Caco-2 (cell line): ENCODE measurements at regions not wholly inside any gene's neighbourhood (a gene's known extent, or its start where the extent isn't known, plus 50 kb on each side); places are given as distances from the start of the nearest gene placed in this dataset.
A peak's percentile ranks its signal among the peaks of the same experiment; 100 is the strongest.

Source experiments
- BruUV-seq: library from RNA; stranded (reverse); fragments of 400-500 nt; replicated peaks from 2 replicates; lab custom pipeline; 2021; lab: Mats Ljungman, UMichigan
- CTCF ChIA-PET: fragments of 300-600 bp; sonication (Branson Sonifier 250); formaldehyde crosslinking; loops from one replicate; lab custom pipeline; 2022; ENCODE audit warnings: antibody characterized with exemption; lab: Charles Lee
- POLR2A ChIA-PET: fragments of 300-600 bp; sonication (Branson Sonifier 250); formaldehyde crosslinking; loops from one replicate; lab custom pipeline; 2022; ENCODE audit warnings: antibody characterized with exemption; lab: Charles Lee
- DNase-seq, 2 experiments: peaks; one replicate each; pipeline versions ENCODE4 v3.0.0 to v3.0.0-alpha.2; 2020 to 2022
- H3K27me3 ChIP-seq: replicated peaks from 2 replicates; pipeline ENCODE4 v1.6.0; 2011; ENCODE audit warnings: low read length; ENCODE audit not compliant: control insufficient read depth, insufficient read depth
- H3K36me3 ChIP-seq: 2 replicates; pipeline ENCODE4 v1.5.1; 2011; ENCODE audit warnings: low read length; ENCODE audit not compliant: control insufficient read depth, insufficient read depth
- H3K4me1 ChIP-seq: fragments of 250-450 bp; sonication (Bioruptor Pico); 2 replicates; pipeline ENCODE4 v1.5.1; 2020; ENCODE audit warnings: mild to moderate bottlenecking
- H3K4me3 ChIP-seq: 2 replicates; pipeline ENCODE4 v1.5.1; 2011; ENCODE audit warnings: low read depth, mild to moderate bottlenecking, control low read depth, low read length
- H3K9me3 ChIP-seq: fragments of 250-450 bp; sonication (Bioruptor Pico); 2 replicates; pipeline ENCODE4 v1.5.1; 2020; ENCODE audit warnings: mild to moderate bottlenecking, moderate library complexity
- H3K27ac Mint-ChIP-seq: one replicate; pipeline ENCODE4 v1.8.0; 2022; ENCODE audit warnings: mixed read lengths; ENCODE audit not compliant: unreplicated experiment
- H3K27me3 Mint-ChIP-seq: one replicate; pipeline ENCODE4 v1.8.0; 2022; ENCODE audit warnings: mixed read lengths; ENCODE audit not compliant: insufficient read depth, unreplicated experiment
- H3K36me3 Mint-ChIP-seq: one replicate; pipeline ENCODE4 v1.8.0; 2022; ENCODE audit warnings: mild to moderate bottlenecking, mixed read lengths; ENCODE audit not compliant: insufficient read depth, unreplicated experiment
- H3K4me1 Mint-ChIP-seq: one replicate; pipeline ENCODE4 v1.8.0; 2022; ENCODE audit warnings: low read depth, mixed read lengths; ENCODE audit not compliant: unreplicated experiment
- H3K4me3 Mint-ChIP-seq: one replicate; pipeline ENCODE4 v1.8.0; 2022; ENCODE audit warnings: mild to moderate bottlenecking, moderate library complexity, mixed read lengths; ENCODE audit not compliant: unreplicated experiment
- H3K9me3 Mint-ChIP-seq: one replicate; pipeline ENCODE4 v1.8.0; 2022; ENCODE audit warnings: mixed read lengths; ENCODE audit not compliant: unreplicated experiment
- intact Hi-C: fragments of 100-400 bp; cut with micrococcal nuclease; formaldehyde crosslinking; loops from one replicate; pipeline ENCODE4 v1.10.0; 2022; ENCODE audit not compliant: unreplicated experiment
- TF ChIP-seq, protein P1 (sequence below), 2 experiments: fragments of 200-600 bp in 1 of 2; IDR thresholded peaks; 1 replicate in 1 of 2; 2 replicates in 1 of 2; pipeline versions ENCODE4 v1.5.1 to v1.8.0; 2011 to 2022; ENCODE audit warnings: antibody characterized with exemption in 1 of 2, control low read depth in 1 of 2, inconsistent platforms in 1 of 2, low read depth in 1 of 2, low read length in 1 of 2, mild to moderate bottlenecking in 1 of 2, moderate library complexity in 1 of 2; ENCODE audit not compliant: insufficient read depth in 1 of 2, severe bottlenecking in 1 of 2, unreplicated experiment in 1 of 2

DNA sequence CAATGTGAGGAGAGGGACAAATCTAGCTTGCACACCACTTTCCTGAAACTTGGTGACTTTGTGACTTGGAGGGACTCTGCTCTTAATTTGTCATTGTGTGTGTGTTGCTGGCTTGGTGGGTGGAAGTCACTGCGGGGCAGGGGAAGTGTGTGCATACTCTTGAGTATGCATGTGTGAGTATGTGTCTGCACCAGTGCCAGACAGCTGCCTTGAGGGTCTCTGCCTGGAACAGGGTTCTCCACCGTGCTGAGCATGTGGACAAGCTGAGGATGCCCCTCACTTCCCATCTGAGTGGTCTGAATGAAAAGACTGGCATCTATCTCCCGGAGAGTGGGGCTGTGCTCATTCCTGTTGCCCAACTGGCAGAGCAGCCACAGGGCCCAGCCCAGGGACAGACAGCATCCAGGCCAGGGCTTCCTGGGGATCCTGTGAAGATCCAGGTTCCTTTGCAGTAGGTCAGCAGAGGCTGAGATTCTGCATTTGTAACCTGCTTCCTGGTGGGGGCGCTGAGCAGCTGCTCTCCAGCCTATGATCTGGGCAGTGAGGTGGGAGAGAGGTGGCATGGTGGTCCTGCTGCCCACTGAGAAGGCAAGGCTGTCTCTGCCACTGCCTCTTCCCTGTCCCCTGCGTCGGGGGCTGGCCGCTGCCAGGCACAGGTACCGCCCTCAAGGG, 138.9 kb upstream of the HAAO start:
- ChIA-PET POLR2A (no interaction called here), CTCF (interaction anchor here (0.7 kb wide), 1 partner anchor 324 kb away, joined by 3 read pairs; no protein-coding TSS in a partner anchor)
- Mint-ChIP-seq H3K27me3 (no peaks in the 10 kb centered on the region), H3K9me3 (no peaks in the 10 kb centered on the region), H3K36me3 (no peaks in the 10 kb centered on the region), H3K4me1 (peaks cover 30% of the 10 kb centered on the region), H3K4me3 (no peak overlapping the region), H3K27ac (peak overlapping the region; percentile 48)
- no peaks in the 10 kb centered on the region for H3K36me3 ChIP-seq
- no peak for DNase-seq
- no peak overlapping the region for H3K4me3 ChIP-seq
- TF ChIP-seq, protein P1, sequence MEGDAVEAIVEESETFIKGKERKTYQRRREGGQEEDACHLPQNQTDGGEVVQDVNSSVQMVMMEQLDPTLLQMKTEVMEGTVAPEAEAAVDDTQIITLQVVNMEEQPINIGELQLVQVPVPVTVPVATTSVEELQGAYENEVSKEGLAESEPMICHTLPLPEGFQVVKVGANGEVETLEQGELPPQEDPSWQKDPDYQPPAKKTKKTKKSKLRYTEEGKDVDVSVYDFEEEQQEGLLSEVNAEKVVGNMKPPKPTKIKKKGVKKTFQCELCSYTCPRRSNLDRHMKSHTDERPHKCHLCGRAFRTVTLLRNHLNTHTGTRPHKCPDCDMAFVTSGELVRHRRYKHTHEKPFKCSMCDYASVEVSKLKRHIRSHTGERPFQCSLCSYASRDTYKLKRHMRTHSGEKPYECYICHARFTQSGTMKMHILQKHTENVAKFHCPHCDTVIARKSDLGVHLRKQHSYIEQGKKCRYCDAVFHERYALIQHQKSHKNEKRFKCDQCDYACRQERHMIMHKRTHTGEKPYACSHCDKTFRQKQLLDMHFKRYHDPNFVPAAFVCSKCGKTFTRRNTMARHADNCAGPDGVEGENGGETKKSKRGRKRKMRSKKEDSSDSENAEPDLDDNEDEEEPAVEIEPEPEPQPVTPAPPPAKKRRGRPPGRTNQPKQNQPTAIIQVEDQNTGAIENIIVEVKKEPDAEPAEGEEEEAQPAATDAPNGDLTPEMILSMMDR (IDR thresholded peaks at IDR 0.05; ENCODE audit: insufficient read depth in 1 of 2, low read depth in 1 of 2, low read length in 1 of 2, severe bottlenecking in 1 of 2, unreplicated experiment in 1 of 2), result peak in 1 of 2 experiments; percentile 16
- BruUV-seq, result no TSS peak
- peaks cover 46% of the 10 kb centered on the region for H3K4me1 ChIP-seq
- no peaks in the 10 kb centered on the region for H3K9me3 ChIP-seq
- H3K27me3 ChIP-seq, result no peaks in the 10 kb centered on the region
- intact Hi-C loops, result no loop called here

DNA sequence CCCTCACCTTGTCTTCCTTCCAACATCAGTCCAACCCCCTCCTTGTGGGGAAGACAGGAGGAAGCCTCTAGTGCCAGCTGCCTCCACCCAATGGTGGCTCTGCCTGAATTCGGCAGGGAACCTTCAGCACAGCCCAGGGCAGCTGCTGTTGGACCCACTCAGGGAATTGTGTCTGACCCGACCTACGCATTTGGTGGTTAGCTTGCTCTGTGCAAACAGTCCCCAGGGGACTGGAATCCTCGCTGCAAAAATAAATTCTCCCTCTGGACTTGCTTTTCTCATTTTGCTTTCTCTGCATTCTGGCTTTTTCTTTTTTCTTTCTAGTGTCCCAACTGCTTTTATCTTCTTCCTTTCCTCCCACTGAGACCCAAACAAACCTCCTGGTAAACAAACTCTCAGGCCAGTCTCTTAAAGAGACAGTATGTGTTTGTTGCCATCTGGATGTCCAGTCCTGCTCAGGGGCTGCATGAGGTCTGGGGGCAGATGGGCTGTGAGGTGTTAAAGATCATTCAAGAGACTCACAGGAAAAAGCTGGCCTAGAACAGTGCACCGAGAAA, 137.7 kb upstream of the HAAO start:
- Histone ChIP-seq H3K4me3 (no peak overlapping the region), H3K9me3 (no peaks in the 10 kb centered on the region), H3K4me1 (peaks cover 58% of the 10 kb centered on the region), H3K27me3 (no peaks in the 10 kb centered on the region), H3K36me3 (no peaks in the 10 kb centered on the region)
- no peaks in the 10 kb centered on the region for H3K36me3 Mint-ChIP-seq
- peak overlapping the region; percentile 76 for H3K27ac Mint-ChIP-seq
- CTCF ChIA-PET, result interaction anchor here (0.6 to 1.7 kb wide), 6 partner anchors 17 to 296 kb away, joined by 4 to 7 read pairs (median 4); partner anchors contain the start of gene ZFP36L2
- intact Hi-C loops, result no loop called here
- peaks cover 42% of the 10 kb centered on the region for H3K4me1 Mint-ChIP-seq
- H3K9me3 Mint-ChIP-seq, result no peaks in the 10 kb centered on the region
- TF ChIP-seq, protein P1 (IDR thresholded peaks at IDR 0.05; ENCODE audit: insufficient read depth in 1 of 2, low read depth in 1 of 2, low read length in 1 of 2, severe bottlenecking in 1 of 2, unreplicated experiment in 1 of 2), result no peak
- DNase-seq, result no peak
- peak overlapping the region; percentile 11 for H3K4me3 Mint-ChIP-seq
- POLR2A ChIA-PET, result no interaction called here
- H3K27me3 Mint-ChIP-seq, result no peaks in the 10 kb centered on the region
- BruUV-seq, result no TSS peak

DNA sequence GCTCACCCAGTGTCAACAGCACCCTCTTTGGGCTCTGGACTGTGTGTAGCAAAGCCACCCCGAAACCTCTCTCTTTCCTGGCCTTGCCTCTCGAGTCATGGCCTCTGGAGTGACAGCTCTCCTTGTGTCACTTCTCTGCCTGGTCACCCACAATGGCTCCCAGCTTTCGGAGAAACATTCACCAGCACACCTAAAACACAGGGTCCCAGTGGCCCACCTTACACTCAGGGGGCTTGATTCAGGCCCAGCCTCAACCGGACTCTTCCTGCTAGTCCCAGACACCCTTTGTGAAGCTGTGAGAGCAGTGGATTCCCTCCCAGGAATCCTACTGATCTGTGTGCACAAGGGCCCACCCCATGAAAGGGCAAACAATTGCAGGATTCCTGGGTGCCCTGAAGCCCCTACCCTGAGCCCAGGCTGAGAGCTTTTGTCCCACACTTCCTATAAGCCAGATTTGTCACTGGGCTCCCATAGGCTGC, 137.2 kb upstream of the HAAO start:
- ChIA-PET POLR2A (no interaction called here), CTCF (interaction anchor here (0.5 to 1.7 kb wide), 9 partner anchors 12 to 965 kb away, joined by 3 to 7 read pairs (median 4); partner anchors contain the start of gene ZFP36L2)
- H3K36me3 ChIP-seq, result no peaks in the 10 kb centered on the region
- Mint-ChIP-seq H3K36me3 (no peaks in the 10 kb centered on the region), H3K4me3 (peak overlapping the region; percentile 11), H3K9me3 (no peaks in the 10 kb centered on the region), H3K4me1 (peaks cover 47% of the 10 kb centered on the region), H3K27me3 (no peaks in the 10 kb centered on the region), H3K27ac (peak overlapping the region; percentile 76)
- TF ChIP-seq, protein P1 (IDR thresholded peaks at IDR 0.05; ENCODE audit: insufficient read depth in 1 of 2, low read depth in 1 of 2, low read length in 1 of 2, severe bottlenecking in 1 of 2, unreplicated experiment in 1 of 2), result no peak
- H3K9me3 ChIP-seq, result no peaks in the 10 kb centered on the region
- intact Hi-C loops, result loop anchor here (1.0 to 2.0 kb wide), 2 partner anchors 49 to 70 kb away; no protein-coding TSS in a partner anchor
- no peak overlapping the region for H3K4me3 ChIP-seq
- peaks cover 63% of the 10 kb centered on the region for H3K4me1 ChIP-seq
- no TSS peak for BruUV-seq
- no peak for DNase-seq
- no peaks in the 10 kb centered on the region for H3K27me3 ChIP-seq
